COR-L47 (cell line): ENCODE measurements at regions not wholly inside any gene's neighbourhood (a gene's known extent, or its start where the extent isn't known, plus 50 kb on each side); places are given as distances from the start of the nearest gene placed in this dataset.
"Not testable (repeated sequence)": the region's sequence is repeated elsewhere in the genome, so short reads cannot be mapped to it uniquely, and the experiment has no call there.

Experiments used
- DNase-seq: peaks from one replicate; lab custom pipeline; 2025; lab: John Stamatoyannopoulos, UW

DNA sequence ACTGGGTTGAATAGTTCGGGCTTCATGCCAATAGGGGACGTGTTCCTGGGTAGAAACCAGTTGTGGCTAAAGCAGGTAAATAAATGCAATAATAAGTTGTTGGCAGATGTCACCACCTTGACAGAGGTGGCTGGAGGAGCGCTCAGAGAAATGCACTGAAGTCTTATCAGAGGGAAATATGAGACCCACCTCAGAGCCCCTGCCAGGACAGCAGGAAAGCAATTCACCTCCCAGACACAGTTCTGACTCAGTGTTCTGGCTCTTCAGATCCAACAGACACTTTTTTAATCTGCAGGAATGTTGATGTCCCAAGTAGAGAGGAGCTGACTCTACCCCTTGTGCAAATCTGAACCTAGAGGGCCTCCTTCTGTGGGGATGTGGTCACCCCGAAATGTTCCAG lies 687.1 kb upstream of the FBXO33 start:
- no peak for DNase-seq

DNA sequence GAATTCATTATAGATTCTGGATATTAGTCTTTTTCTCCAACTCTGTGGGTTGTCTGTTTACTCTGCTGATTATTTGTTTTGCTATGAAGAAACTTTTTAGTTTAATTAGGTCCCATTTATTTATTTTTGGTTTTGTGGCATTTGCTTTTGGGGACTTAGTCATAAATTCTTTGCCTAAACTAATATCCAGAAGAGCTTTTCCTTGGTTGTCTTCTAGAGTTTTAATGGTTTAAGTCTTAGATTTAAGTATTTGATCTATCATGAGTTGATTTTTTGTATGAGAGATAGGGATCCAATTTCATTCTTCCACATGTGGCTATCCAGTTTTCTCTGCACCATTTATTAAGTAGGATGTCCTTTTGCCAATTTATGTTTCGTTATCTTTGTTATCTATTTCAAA lies 683.4 kb upstream of the FBXO33 start:
- no peak for DNase-seq

DNA sequence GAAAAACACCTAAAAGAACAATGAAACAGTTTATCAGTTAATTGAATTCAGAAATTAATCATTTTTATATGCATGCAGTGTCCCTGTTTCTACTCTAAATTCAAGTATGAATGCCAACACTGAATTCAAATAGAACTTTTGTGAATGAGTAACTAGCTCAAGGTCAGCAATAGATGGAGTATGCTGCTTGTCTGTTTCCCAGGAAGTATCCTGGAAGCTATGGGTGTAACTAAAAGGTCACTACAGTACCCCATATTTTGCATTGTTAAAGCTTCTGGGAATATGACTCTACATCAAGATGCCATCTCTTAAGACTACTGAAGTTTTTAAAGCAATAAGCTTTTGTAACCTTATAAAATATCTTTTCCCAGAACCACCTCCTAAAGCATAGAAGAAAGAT lies 681.4 kb upstream of the FBXO33 start:
- no peak for DNase-seq

DNA sequence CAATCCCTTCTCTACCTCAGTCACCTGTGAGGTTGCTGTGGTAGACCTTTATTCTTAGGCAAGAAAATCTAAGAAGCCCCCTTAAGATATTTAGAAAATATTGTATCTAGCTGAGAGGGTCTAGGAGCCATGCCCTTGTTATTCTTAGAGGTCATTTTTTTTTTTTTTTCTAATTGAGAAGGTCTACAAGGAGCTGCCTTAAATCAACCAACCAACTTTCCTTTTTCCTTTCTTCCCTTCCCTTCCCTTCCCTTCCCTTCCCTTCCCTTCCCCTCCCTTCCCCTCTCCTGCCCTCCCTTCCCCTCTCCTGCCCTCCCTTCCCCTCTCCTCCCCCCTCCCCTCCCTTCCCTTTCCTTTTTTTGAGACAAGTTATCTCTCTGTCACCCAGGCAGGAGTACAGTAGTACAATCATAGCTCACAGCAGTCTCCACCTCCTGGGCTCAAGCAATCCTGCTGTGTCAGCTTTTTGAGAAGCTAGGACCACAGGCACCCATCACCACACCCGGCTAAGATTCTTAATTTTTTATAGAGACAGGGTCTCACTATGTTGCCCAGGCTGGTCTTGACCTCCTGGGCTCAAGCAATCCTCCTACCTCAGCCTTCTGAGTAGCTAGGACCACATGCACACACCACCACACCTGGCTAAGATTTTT lies 668.4 kb upstream of the FBXO33 start:
- no peak for DNase-seq

DNA sequence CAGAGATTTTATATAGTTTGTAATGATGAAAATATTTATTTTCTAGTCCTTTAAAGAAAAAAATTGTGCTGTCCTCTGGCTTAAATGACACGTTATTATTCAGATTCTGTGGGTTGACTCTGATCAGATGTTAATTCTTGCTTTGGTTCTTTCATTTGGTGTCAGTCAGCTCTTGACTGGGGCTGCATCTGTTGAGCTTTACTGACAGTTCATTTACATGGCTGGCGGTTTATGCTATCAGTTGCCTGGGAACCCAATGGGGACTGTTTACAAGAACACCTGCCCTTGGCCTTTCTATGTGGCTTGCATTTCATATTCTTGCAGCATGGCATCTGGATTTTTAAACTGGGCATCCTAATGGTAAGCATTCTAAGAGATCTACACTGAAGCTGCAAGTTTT lies 667.1 kb upstream of the FBXO33 start:
- no peak for DNase-seq

DNA sequence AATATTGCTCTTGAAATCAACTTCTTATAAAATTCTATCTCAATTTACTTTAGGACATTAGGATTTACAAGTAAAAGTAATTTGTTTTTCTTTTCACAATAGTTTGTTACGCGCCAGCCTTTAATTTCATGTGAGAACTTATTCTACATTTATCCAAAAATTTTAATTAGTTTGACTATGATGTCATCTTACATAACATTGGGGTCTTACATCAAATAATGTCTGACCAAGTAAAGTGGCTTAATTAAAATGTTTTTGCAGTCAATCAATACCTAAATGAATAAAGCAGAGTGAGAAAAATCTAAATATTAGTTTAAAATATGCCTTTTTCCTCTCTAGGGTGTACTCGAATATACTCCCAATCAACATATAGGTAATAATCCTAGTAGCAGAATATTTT lies 666.2 kb upstream of the FBXO33 start:
- DNase-seq = no peak

- DNase-seq = no peak
Measured at GRCh38 chr14:40096968-40097367, 664.7 kb upstream of the FBXO33 start.

- no peak for DNase-seq
Measured at GRCh38 chr14:40093800-40094199, 661.6 kb upstream of the FBXO33 start.

DNA sequence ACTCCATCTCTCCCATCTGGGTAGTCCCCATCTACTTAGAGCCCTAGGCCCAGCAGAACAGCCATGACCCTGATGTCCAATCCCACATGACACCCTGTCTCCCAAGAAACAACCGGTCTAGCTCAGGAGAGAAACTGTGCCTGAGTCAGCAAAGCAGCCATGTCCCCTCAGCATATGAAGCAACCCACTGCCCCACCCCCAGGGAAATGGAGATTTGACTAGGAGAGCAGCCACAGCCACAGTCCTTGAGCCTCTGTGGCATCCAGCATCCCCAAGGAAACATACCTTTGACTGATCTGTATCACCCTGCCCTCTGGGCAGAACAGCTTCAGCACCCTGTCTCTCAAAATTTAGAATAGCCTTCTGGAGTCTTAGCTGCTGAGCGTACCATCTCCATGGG lies 641.9 kb upstream of the FBXO33 start:
- DNase-seq = no peak

DNA sequence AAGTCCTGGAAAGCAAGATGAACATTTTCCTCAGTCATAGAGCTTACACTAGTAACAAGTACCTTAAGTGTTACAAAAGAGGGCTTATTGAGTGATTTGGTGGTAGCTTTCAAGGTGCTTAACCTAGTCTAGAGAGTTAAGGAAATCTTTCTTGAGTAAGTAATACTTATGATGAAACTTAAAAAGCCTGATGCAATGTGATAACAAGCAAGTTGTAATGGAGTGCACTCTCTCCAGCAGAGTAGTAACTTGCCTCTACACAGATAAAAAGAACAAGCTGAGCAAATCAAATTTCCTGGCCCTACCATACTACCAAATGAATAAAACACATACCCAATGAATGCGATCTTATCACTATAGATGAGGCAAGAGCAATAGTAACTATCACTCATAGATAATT lies 639.9 kb upstream of the FBXO33 start:
- DNase-seq = no peak

- no peak for DNase-seq
Measured at GRCh38 chr14:40058901-40059897, 627.0 kb upstream of the FBXO33 start.

DNA sequence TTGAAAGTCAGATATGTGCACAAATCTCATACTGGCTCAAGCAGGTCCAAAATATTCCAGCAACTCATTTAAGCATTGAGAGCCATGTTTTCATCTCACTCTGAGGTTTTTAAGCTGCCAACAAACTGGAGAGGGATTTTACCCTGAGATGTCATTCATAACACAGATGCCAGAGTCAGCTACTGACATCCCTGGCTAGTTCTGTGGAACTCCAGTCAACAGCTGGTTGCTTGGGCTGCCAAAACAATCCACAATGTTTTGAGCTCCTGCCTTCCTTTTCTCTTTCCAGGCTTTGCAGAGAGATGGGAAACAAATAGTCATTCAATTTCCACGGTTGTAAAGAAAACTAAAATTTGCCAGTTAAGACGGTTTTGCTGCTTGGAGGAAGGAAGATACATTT lies 621.2 kb upstream of the FBXO33 start:
- no peak for DNase-seq

DNA sequence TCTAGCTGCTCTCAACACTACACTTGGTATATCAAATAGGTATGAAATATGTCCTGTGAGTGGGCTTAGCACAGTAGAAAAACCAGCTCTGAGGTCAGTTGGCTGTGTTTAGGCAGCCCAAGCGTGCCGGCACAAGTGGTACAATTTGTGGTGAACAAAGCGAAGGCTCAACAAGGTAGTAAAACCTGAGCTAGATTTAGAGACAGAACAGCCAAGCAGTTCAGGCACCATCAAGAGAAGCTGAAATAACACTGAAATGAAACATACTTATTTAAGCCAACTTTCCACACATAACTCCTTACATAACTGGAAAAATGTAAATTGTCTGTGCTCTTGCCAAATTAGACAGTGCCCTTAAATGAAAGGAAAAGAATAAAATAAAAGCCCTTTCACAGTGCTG lies 596.8 kb upstream of the FBXO33 start:
- DNase-seq = no peak

DNA sequence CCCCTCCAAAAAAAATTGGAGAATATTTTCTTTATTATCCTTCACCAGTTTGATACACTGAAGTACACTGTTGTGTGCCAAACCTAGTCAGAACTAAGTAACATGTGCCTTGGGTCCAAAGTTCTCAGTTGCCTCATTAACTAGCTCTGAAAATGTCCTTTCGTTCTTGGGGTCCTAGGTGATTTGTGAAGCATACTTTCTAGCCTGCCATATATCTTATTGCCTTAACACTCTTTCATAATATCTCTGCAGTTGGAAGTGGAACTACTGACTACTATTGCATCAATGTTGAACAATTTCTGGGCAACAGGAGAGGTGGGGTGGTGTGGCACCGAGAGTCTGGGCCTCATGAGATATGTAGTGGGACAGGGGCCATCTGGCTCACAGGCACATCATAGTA lies 592.9 kb upstream of the FBXO33 start:
- DNase-seq = no peak

DNA sequence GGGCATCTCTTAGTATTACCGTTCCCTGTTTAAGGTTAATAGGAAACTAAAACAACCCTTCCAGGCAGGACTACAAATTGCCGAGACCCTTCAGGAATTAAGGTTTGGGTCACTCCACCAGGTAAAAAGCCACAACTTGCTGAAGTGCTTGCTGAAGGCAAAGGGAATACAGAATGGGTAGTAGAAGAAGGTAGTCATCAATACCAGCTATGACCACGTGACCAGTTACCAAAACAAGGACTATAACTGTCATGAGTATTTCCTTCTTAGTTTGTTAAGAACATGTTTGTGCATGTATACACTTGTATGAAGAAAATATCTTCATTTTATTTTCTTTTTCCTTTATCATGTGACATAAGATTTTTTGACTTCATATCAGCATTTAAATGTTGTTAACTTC lies 578.7 kb upstream of the FBXO33 start:
- no peak for DNase-seq

GRCh38 chr14:40009771-40010170 lies 577.5 kb upstream of the FBXO33 start:
- DNase-seq = no peak

GRCh38 chr14:40008345-40008744 lies 576.1 kb upstream of the FBXO33 start:
- DNase-seq = not testable (repeated sequence)

DNA sequence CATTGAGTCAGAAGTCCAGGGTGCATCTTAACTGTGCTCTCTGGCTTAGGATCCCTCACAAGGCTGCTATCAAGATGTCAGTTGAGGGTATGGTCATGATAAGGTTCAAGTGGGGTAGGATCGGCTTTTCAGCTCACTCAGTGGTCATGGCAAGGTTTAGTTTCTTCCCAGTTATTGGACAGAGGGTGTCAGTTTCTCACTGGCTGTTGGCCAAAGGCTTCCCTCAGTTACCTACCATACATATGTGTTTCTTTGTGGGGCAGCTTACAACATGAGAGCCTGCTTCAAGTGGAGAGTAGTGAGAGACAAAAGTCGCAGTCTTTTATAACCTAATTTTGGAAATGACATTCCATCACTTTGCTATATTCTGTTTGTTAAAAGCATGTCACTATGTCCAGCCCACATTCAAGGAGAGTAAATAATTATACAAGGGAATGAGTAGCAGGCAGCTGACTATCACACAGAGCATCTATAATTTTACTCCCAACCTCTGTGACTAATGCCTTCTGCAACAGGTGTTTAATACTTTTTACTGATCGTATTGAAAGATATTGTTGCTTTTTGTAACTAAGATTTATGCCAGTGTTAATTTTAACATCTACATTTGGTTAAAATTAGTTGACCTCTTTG lies 572.8 kb upstream of the FBXO33 start:
- no peak for DNase-seq

GRCh38 chr14:40003773-40004172 lies 571.5 kb upstream of the FBXO33 start:
- no peak for DNase-seq

DNA sequence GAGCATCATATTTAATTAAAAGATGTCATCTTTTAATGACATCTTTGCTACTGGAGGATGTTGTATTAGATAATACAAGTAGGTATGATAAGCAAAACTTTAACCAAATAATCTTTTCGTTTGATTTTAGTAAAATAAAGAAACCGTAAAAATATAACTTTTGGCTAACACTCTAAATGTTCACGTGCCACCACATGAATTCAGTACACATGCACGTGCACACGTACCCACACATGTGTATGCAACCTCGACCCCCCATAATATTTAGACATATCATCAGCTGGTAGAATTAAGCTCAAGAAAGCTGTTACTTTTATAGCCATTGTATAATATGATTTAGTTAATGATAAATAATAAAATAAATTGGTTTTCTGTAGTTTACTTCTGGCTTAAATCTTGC lies 566.6 kb upstream of the FBXO33 start:
- DNase-seq = no peak

DNA sequence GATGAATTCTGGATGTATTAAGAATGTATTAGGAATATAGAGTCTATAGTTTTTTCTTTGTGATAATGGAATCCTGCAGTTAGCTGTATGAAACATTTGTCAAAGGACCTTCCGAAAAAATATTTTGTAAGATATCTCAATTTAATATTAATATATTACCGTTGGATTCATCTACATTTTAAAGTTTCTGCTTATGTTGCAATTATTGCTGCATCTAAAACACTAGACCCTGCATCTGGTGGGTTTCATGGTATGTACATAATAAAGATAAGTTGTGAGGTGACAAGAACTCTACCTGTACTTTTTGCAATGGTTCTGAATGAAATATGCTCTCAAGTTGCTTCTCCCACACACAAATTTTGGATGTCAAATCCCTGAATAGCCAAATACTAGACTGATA lies 565.9 kb upstream of the FBXO33 start:
- no peak for DNase-seq

DNA sequence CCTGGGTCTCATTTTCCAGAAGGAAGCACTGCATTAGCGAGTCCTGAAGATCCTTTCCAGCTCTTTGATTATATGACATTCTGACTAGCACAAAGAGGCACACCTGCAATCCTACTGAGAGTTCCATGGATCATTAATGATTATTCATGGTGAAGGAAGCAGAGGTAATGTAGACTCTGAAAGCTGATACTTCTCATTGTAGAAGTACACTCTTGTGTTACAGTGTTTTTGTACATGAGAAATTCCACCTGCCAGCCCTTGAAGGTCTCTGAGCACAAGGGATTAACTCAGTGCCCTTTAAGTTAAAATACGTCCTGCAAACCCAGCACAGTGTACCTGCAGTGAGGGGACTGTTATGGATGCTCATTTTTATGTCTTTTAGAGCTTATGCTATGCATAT lies 558.8 kb upstream of the FBXO33 start:
- DNase-seq = no peak

DNA sequence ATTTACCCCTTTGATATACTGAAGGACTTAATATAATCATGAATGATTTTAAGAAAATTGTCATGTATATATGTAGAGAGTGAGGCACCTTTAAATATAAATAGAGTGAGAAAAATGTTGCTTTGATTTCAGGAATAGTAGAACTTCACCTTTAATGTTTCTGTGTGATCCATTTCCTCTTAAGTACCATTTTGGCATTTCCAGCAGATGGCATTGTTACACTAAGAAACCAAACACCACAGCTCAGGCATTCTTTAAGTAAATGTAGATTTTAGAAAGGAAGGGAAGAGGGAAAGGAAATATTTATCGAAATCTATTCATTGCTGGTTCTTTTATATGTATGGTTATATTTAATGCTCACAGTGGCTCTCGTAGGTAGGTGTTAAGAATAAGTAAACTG lies 556.7 kb upstream of the FBXO33 start:
- peak; percentile 13 for DNase-seq
